BLaER1 (cell line): ENCODE measurements at regions not wholly inside any gene's neighbourhood (a gene's known extent, or its start where the extent isn't known, plus 50 kb on each side); places are given as distances from the start of the nearest gene placed in this dataset.

Experiments used
- H3K27ac ChIP-seq: shearing (Covaris generic); formaldehyde crosslinking; 2 replicates; pipeline ENCODE4 v1.8.1; 2022
- H3K27me3 ChIP-seq: shearing (Covaris generic); formaldehyde crosslinking; 2 replicates; pipeline ENCODE4 v1.8.1; 2022
- H3K36me3 ChIP-seq: shearing (Covaris generic); formaldehyde crosslinking; 2 replicates; pipeline ENCODE4 v1.8.1; 2022
- H3K4me1 ChIP-seq: shearing (Covaris generic); formaldehyde crosslinking; 2 replicates; pipeline ENCODE4 v1.8.1; 2022
- H3K4me2 ChIP-seq: shearing (Covaris generic); formaldehyde crosslinking; 2 replicates; pipeline ENCODE4 v1.8.1; 2022
- H3K4me3 ChIP-seq: shearing (Covaris generic); formaldehyde crosslinking; 2 replicates; pipeline ENCODE4 v1.8.1; 2022
- H3K9ac ChIP-seq: shearing (Covaris generic); formaldehyde crosslinking; 2 replicates; pipeline ENCODE4 v1.8.1; 2022
- H3K9me3 ChIP-seq: shearing (Covaris generic); formaldehyde crosslinking; 2 replicates; pipeline ENCODE4 v1.8.1; 2022
- H4K20me1 ChIP-seq: shearing (Covaris generic); formaldehyde crosslinking; 2 replicates; pipeline ENCODE4 v1.8.1; 2022
- Cebpa-rat ChIP-seq: shearing (Covaris generic); IDR thresholded peaks from 2 replicates; pipeline ENCODE4 v1.8.1; 2022

DNA sequence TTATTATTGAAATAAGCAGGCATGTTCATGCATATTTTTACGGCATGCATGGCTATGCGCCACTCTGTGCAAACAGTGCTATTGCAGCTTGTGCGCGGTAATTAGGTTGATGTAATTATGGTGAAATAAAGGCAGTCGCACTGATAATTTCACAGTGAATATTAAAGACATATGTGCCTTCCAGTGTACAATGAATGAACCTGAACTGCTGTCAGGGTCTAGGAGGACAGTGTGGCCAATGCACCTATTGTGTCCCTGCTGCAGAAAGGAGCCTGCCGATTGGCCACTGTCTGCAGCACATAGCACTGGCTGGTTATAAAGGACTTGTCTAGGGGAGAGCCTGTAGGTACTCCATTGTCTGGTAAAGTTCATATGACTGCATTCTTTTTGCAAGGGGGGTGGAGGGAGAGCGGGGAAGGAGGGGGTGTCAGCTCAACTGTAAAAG, 340.4 kb downstream of the USP25 start:
- no peaks in the 10 kb centered on the region for H3K9me3 ChIP-seq
- H3K27me3 ChIP-seq, result no peaks in the 10 kb centered on the region
- H3K27ac ChIP-seq, result no peak overlapping the region
- no peak for TF ChIP-seq Cebpa-rat
- H4K20me1 ChIP-seq, result no peaks in the 10 kb centered on the region
- H3K4me3 ChIP-seq, result no peak overlapping the region
- H3K4me2 ChIP-seq, result no peak overlapping the region
- no peaks in the 10 kb centered on the region for H3K36me3 ChIP-seq
- H3K9ac ChIP-seq, result no peak overlapping the region
- H3K4me1 ChIP-seq, result no peaks in the 10 kb centered on the region

DNA sequence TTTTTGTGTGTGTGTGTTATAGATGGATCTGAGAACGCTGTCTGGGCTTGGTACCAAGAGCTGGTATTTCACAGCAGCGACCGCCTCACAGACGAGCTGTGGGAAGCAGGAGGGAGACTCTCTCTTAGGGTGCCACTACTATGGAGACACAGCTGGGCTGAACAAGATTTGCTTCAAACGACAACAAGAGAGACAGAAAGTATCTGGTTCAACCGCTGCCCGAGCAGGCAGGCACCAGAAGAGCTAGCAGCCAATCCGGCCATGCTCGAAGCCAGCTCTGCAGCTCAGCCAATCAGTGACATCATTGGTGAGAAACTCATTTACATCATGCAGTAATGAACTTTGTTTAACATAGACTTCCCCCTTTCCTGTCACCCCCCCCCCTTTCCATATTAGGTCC, 341.3 kb downstream of the USP25 start:
- no peak overlapping the region for H3K27ac ChIP-seq
- no peaks in the 10 kb centered on the region for H4K20me1 ChIP-seq
- no peaks in the 10 kb centered on the region for H3K27me3 ChIP-seq
- no peaks in the 10 kb centered on the region for H3K4me1 ChIP-seq
- no peaks in the 10 kb centered on the region for H3K36me3 ChIP-seq
- H3K9ac ChIP-seq, result no peak overlapping the region
- no peak overlapping the region for H3K4me2 ChIP-seq
- no peaks in the 10 kb centered on the region for H3K9me3 ChIP-seq
- TF ChIP-seq Cebpa-rat, result no peak
- no peak overlapping the region for H3K4me3 ChIP-seq

DNA sequence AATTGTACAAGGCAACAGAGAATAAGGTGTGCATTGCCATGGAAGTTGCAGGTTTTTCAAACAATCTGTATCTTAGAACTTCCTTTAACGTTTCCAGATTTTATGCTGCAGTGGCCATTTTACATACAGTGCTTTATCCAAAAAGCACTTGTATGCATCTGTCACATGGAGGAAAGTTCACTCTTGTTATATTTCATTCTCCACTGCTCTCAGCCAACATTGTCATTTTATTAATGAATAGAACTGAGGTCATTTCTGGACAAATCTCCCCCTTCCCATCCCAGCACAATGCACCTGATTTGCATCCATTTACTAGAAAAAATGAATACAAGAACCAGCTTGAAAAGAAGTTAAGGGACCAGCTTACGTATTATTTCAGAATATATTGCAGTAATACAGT, 342.0 kb downstream of the USP25 start:
- no peaks in the 10 kb centered on the region for H3K9me3 ChIP-seq
- H4K20me1 ChIP-seq, result no peaks in the 10 kb centered on the region
- H3K4me2 ChIP-seq, result no peak overlapping the region
- no peak for TF ChIP-seq Cebpa-rat
- no peak overlapping the region for H3K4me3 ChIP-seq
- H3K27ac ChIP-seq, result no peak overlapping the region
- H3K4me1 ChIP-seq, result no peaks in the 10 kb centered on the region
- H3K9ac ChIP-seq, result no peak overlapping the region
- no peaks in the 10 kb centered on the region for H3K27me3 ChIP-seq
- H3K36me3 ChIP-seq, result no peaks in the 10 kb centered on the region

- H3K4me1 ChIP-seq, result no peaks in the 10 kb centered on the region
- no peak overlapping the region for H3K4me3 ChIP-seq
- H3K27ac ChIP-seq, result no peak overlapping the region
- no peaks in the 10 kb centered on the region for H4K20me1 ChIP-seq
- no peaks in the 10 kb centered on the region for H3K9me3 ChIP-seq
- TF ChIP-seq Cebpa-rat, result no peak
- no peaks in the 10 kb centered on the region for H3K36me3 ChIP-seq
- no peak overlapping the region for H3K9ac ChIP-seq
- no peaks in the 10 kb centered on the region for H3K27me3 ChIP-seq
- H3K4me2 ChIP-seq, result no peak overlapping the region
These were observed 342.4 kb downstream of the USP25 start for GRCh38 chr21:16072221-16072620.

DNA sequence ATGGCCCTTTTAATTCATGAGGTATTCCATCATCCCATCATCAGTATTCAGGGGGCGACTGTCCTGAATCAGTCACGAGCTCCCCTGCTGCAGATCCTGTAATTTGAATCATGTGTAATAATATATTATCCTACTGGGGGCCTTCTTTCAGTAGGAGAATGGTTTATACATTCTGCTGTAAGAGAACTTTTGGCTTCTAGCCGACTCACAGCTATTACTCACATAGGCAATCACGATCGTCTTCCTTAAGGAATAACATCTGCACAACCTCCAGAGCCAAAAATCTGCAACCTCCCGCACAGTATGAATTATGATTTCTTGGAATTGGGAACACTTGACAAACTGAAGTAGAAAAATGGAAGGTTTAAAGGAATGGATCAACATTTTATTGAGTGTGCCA, 343.0 kb downstream of the USP25 start:
- Histone ChIP-seq H3K9me3 (no peaks in the 10 kb centered on the region), H3K4me1 (no peaks in the 10 kb centered on the region), H4K20me1 (no peaks in the 10 kb centered on the region), H3K27ac (no peak overlapping the region), H3K4me2 (no peak overlapping the region), H3K36me3 (no peaks in the 10 kb centered on the region), H3K4me3 (no peak overlapping the region), H3K27me3 (no peaks in the 10 kb centered on the region), H3K9ac (no peak overlapping the region)
- no peak for TF ChIP-seq Cebpa-rat

- Histone ChIP-seq H3K4me3 (no peak overlapping the region), H3K4me1 (no peaks in the 10 kb centered on the region), H3K9ac (no peak overlapping the region), H3K4me2 (no peak overlapping the region), H4K20me1 (no peaks in the 10 kb centered on the region), H3K27me3 (no peaks in the 10 kb centered on the region), H3K27ac (no peak overlapping the region), H3K36me3 (no peaks in the 10 kb centered on the region), H3K9me3 (no peaks in the 10 kb centered on the region)
- no peak for TF ChIP-seq Cebpa-rat
These were observed 343.8 kb downstream of the USP25 start for GRCh38 chr21:16073586-16073985.

DNA sequence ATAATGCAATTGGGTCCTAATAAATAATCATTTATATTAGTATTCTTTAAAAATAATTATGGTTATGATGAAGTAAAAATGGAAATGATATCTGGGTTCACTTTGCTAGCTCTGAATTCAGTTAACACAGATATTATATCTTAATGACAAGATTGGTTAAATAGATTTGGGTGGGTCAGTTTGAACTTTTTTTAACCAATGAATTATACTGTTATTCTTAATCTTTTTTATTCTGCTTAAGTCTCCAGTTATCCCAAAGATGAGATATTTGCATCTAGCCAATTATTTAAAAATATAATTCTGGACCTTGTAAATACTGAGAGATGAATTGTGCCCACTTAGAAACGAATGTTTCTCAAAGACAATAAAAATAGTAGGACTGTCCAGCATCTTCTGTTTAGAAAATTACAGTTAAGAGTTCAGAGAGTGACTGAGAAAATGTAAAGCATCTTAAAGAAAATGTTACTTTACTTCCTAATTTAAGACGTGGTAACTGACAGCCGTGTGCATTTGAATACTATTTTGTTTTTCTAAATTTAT, 345.2 kb downstream of the USP25 start:
- no peaks in the 10 kb centered on the region for H3K27me3 ChIP-seq
- TF ChIP-seq Cebpa-rat, result no peak
- H3K9ac ChIP-seq, result no peak overlapping the region
- no peak overlapping the region for H3K27ac ChIP-seq
- H3K36me3 ChIP-seq, result no peaks in the 10 kb centered on the region
- H4K20me1 ChIP-seq, result no peaks in the 10 kb centered on the region
- H3K4me2 ChIP-seq, result no peak overlapping the region
- no peak overlapping the region for H3K4me3 ChIP-seq
- no peaks in the 10 kb centered on the region for H3K4me1 ChIP-seq
- H3K9me3 ChIP-seq, result no peaks in the 10 kb centered on the region

GRCh38 chr21:16075649-16076282, 346.0 kb downstream of the USP25 start:
- no peaks in the 10 kb centered on the region for H3K27me3 ChIP-seq
- TF ChIP-seq Cebpa-rat, result no peak
- H3K4me2 ChIP-seq, result no peak overlapping the region
- H3K4me3 ChIP-seq, result no peak overlapping the region
- no peak overlapping the region for H3K27ac ChIP-seq
- H4K20me1 ChIP-seq, result no peaks in the 10 kb centered on the region
- H3K36me3 ChIP-seq, result no peaks in the 10 kb centered on the region
- no peaks in the 10 kb centered on the region for H3K9me3 ChIP-seq
- no peaks in the 10 kb centered on the region for H3K4me1 ChIP-seq
- no peak overlapping the region for H3K9ac ChIP-seq

GRCh38 chr21:16076465-16076864, 346.7 kb downstream of the USP25 start:
- H3K4me1 ChIP-seq, result no peaks in the 10 kb centered on the region
- no peaks in the 10 kb centered on the region for H3K9me3 ChIP-seq
- TF ChIP-seq Cebpa-rat, result no peak
- no peaks in the 10 kb centered on the region for H3K27me3 ChIP-seq
- no peaks in the 10 kb centered on the region for H3K36me3 ChIP-seq
- H3K4me3 ChIP-seq, result no peak overlapping the region
- H4K20me1 ChIP-seq, result no peaks in the 10 kb centered on the region
- H3K9ac ChIP-seq, result no peak overlapping the region
- no peak overlapping the region for H3K4me2 ChIP-seq
- no peak overlapping the region for H3K27ac ChIP-seq

- no peak overlapping the region for H3K27ac ChIP-seq
- no peaks in the 10 kb centered on the region for H3K4me1 ChIP-seq
- H4K20me1 ChIP-seq, result no peaks in the 10 kb centered on the region
- no peak overlapping the region for H3K4me2 ChIP-seq
- no peaks in the 10 kb centered on the region for H3K36me3 ChIP-seq
- H3K9ac ChIP-seq, result no peak overlapping the region
- no peak overlapping the region for H3K4me3 ChIP-seq
- TF ChIP-seq Cebpa-rat, result no peak
- no peaks in the 10 kb centered on the region for H3K27me3 ChIP-seq
- H3K9me3 ChIP-seq, result no peaks in the 10 kb centered on the region
These were observed 348.6 kb downstream of the USP25 start for GRCh38 chr21:16078382-16078781.

DNA sequence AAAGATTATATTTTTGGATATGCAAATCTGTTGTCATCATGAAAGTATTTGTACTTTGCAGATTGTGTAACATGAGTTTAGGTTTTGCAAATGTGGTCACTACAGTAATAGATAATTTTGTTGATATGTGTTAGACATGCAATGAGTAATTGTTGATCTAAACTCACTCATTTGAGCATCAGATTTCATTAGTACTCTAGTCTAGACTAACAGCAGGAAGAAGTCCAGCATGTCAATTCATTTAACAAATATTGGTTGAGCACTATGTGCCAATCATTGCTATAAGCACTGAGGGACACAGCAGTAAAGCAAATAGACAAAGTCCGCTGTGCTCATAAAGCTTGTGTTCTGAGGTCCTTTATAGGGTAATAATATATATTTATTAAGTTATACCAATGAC, 350.0 kb downstream of the USP25 start:
- H3K9me3 ChIP-seq, result no peaks in the 10 kb centered on the region
- no peaks in the 10 kb centered on the region for H3K4me1 ChIP-seq
- H3K4me2 ChIP-seq, result no peak overlapping the region
- TF ChIP-seq Cebpa-rat, result no peak
- no peaks in the 10 kb centered on the region for H4K20me1 ChIP-seq
- H3K27ac ChIP-seq, result no peak overlapping the region
- H3K9ac ChIP-seq, result no peak overlapping the region
- no peaks in the 10 kb centered on the region for H3K27me3 ChIP-seq
- no peak overlapping the region for H3K4me3 ChIP-seq
- no peaks in the 10 kb centered on the region for H3K36me3 ChIP-seq
